ENCODE measurements at regions not wholly inside any gene's neighbourhood (a gene's known extent, or its start where the extent isn't known, plus 50 kb on each side); places are given as distances from the start of the nearest gene placed in this dataset.

GRCh38 chr13:65154661-65155447 lies 2075.3 kb downstream of the PCDH9 start:
- TF ChIP-seq HDAC2 (IDR thresholded peaks at IDR 0.05): no peak
- TF ChIP-seq USF1 (IDR thresholded peaks at IDR 0.05; ENCODE audit: borderline replicate concordance, extremely low read length, insufficient read depth, low read depth, low read length): no peak
- no peak for TF ChIP-seq TAF1 (IDR thresholded peaks at IDR 0.05; ENCODE audit: borderline replicate concordance, low read depth, low read length)
- no peak for TF ChIP-seq CTCF (IDR thresholded peaks at IDR 0.05 in 2 of 3, conservative IDR thresholded peaks at IDR 0.05 in 1 of 3; ENCODE audit: control insufficient read depth in 2 of 3, extremely low read depth in 1 of 3, insufficient read depth in 1 of 3, low read depth in 3 of 3, low read length in 3 of 3)
- no peak for TF ChIP-seq MYC (IDR thresholded peaks at IDR 0.05; ENCODE audit: insufficient read depth, insufficient read length, insufficient replicate concordance, low read length, severe bottlenecking)
- TF ChIP-seq POLR2A (IDR thresholded peaks at IDR 0.05; ENCODE audit: low read depth, low read length): no peak
- no peak for TF ChIP-seq EZH2 (IDR thresholded peaks at IDR 0.05; ENCODE audit: borderline replicate concordance, control insufficient read depth, low read depth, low read length)
- TF ChIP-seq EGR1 (IDR thresholded peaks at IDR 0.05; ENCODE audit: borderline replicate concordance in 1 of 2, low read depth in 2 of 2, low read length in 2 of 2): no peak
- no peak for TF ChIP-seq DPF2 (IDR thresholded peaks at IDR 0.05)
- no peak for TF ChIP-seq ZNF687 (IDR thresholded peaks at IDR 0.05)
